GF-D8 (cell line): ENCODE measurements at regions not wholly inside any gene's neighbourhood (a gene's known extent, or its start where the extent isn't known, plus 50 kb on each side); places are given as distances from the start of the nearest gene placed in this dataset.
A peak's percentile ranks its signal among the peaks of the same experiment; 100 is the strongest.

Experiments
- DNase-seq: peaks from one replicate; lab custom pipeline; 2025; lab: John Stamatoyannopoulos, UW

DNA sequence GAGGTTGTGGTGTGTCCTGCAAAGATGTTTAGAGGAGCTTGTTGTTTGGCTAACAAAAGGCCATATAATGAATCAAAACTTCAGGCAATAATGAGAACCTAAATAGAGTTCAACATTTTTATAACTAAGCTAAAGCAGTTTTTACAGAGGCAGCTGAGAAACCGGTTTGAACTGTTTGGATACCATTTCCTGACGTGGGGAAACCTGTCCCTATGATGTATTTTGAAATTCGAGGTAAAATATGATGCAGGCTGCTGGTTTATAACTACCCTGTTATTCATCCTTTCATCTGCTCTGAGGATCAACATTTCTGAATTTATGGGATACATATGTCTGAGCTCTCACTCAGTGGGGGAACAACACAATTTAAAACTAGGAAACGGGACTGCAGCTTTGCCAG, 289.5 kb upstream of the IRX2 start:
- no peak for DNase-seq

DNA sequence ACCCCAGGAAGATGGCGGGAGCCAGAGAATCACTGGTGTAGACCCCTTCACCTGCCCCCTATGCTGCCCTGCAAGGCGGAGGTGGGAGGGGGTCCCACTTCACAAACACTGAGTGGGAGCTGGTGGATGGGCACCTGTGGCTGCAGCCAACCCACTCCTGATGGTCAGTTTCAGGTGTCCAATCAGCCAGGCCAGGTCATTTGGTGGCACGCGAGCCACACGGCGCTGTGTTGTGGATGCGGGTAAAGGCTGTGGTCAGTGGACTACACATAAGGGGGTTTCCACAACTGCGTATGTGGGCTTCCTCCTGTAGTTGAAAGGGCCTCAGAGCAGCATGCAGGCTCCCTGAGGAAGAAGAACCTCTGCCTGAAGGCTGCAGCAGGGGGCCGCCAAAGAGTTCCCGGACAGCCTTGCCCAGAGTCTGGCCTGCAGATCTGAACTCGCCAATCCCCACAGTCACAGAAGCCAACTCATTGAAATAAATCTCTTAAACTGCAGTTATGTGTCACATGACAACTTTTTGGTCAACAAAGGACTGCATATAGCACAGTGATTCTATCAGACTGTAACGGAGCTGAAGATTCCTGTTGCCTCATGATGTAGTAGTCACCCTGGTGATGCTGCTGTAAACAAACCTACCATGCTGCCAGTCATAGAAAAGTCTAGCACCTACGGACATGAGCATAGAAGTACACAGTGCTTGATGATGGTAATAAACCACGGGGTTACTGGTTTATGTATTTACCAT, 284.7 kb upstream of the IRX2 start:
- DNase-seq, result no peak

DNA sequence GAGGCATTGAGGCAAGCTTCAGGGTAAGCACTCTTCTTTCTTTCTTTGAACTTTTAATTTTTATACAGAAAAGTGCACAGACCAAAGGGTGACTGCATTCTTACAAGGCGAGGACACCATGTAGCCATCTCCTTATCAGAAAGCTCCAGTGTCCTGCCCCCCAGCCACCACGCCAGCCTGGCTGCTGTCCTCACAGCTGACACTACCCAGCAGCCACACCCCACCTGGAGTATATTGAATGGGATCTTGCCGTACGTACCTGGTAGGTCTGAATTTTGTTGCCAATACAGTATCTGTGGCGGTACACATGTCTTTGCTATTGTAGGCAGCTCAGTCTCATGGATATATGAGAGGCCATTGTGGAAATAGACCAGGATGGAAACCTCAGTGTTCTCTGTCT, 284.0 kb upstream of the IRX2 start:
- no peak for DNase-seq

DNA sequence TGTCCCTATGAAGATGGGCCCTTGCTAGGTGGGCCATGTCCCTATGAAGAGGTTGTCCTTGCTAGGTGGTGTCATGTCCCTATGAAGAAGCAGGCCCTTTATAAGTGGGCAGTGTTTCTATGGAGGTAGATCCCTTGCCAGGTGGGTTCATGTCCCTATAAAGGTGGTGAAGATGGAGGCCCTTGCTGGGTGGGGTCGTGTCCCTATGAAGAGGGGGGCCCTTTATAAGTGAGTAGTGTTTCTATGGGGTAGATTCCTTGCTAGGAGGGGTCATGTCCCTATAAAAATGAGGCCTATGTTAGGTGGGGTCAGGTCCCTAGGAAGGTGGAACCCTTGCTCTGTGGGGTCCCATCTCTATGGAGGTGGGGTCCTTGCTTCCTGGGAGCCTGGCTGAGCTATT, 283.4 kb upstream of the IRX2 start:
- DNase-seq, result no peak

DNA sequence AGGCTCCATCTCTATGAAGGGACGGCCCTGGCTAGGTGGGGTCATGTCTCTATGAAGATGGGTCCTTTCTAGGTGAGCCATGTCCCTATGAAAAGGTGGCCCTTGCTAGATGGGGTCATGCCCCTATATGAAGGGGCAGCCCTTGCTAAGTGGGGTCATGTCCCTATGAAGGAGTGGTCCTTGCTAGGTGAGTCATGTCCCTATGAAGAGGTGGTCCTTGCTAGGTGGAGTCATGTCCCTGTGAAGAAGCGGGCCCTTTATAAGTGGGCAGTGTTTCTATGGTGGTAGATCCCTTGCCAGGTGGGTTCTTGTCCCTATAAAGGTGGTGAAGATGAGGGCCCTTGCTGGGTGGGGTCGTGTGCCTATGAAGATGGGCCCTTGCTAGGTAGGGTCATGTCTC, 283.0 kb upstream of the IRX2 start:
- no peak for DNase-seq

DNA sequence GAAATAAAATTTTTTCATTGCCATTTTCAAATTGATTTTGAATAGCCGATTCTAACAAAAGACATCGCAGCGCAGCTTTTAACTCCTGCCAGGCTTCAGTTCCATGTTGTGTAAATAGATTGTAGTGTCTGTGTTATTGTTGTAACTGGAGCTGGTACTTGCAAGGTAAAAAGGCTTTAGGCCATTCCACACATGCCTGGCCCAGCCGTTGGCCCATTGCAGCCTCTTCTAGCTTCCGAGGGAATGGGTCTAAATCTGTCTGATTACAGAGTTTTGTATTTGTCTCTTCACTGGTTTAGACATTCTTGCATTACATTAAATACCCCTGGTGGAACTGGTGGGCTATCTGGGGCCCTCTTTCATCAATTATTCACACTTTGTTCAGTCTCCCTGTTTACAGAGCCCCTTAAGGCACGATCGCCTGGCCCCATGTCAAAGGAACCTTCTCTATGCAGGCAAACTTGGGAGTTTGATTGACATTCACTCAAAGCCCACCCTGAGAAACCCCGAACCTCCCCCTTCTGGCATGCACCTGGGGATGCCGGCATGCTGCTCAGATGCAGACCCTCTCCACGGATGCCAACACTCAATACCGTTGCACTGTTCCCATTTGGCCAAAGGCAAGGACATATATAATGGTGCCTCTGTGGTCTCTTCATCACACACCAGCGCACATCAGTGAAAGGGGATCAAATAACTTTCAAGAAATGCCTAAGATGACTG, 281.7 kb upstream of the IRX2 start:
- DNase-seq, result no peak

DNA sequence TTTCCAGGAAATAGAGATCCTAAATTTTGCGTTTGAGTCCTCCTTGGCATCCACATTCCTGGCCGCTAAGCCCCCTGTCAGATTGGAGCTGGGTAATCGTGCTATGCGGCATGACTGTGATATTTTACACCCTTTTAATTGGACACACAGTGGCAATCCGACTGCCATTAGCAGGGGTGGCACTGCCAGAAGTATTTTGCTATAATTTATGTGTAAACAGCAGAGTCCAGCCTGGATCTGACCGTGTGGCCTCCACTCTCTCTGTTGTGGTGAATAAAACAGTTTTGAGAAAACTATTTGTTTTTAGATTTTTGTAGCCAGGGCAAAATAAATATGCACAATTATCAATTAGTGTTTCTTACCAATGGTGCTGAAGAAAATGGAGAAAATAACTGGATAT, 281.0 kb upstream of the IRX2 start:
- no peak for DNase-seq

DNA sequence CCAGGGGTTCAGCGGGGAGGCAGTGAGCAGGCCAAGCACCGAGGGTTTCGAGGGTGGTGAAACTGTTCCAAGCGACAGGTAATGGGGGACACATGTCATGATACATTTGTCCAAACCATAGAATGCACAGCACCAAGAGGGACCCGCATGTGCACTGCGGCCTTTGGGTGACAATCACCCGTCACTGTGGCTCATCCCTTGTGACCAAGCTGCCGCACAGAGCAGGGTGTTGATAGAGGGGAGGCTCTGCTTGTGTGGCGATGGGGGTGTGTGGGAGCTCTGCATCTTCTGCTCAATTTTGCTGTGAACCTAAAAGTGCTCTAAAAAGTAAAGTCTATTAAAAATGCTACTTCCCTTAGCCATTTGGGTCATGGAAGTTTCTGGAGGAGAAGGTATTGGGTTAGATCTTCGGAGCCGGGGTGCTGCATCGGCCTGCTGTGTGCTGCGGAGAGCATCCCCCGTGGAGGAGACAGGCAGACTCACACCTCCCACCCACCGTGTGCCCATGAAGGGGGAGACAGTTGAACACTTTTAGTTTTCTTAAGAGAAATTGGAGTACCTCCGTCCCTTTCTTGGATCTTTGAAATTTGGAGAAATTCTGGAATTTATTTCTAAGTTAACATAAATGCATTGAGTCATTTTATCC, 280.4 kb upstream of the IRX2 start:
- no peak for DNase-seq

DNA sequence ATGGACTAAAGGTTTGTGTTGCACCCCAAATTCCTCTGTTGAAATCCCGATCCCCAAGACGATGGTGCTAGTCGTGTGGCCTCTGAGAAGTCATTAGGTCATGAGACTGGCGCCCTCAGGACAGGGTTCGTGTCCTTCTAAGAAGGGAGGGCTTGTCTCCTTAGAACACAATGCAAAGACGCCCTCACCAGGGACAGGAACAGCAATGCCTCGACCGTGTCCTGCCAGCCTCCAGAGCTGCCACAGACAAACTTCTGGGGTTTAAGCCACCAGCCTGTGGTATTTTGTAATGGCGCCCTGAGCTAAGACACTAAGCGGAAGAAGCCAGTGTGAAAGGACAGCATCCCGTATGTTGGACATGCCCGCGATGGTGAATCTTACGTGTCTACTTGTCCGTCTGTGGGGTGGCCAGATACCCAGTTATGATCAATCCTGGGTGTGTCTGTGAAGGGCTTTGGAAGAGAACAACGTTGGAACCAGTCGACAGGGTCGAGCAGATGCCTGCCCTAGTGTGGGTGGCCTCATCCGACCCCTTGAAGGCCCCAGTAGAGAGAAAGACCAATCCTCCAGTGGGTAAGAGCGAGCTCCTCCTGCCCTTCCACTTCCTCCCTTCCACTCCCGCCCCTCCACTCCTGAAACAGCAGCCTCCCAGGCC, 279.2 kb upstream of the IRX2 start:
- no peak for DNase-seq

DNA sequence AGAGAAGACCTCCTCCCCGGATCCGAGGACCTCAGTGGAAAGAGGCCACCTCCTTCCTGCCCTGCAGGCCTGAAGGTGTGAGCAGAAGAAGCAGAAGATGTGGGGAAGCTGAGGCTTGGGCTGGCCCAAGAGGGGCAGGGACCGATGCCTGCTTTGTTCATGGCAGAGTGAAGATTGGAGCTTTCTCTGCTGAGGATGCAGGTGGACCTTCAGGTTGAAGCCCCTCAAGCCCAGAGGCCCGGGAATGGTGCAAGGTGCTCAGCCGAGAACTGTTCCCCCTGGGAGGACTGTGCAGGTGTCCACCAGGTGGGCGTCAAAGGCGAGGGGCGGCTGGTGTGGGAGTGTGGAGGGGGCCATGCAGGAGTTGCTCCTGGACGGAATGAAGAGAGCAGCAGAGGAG, 277.9 kb upstream of the IRX2 start:
- no peak for DNase-seq

DNA sequence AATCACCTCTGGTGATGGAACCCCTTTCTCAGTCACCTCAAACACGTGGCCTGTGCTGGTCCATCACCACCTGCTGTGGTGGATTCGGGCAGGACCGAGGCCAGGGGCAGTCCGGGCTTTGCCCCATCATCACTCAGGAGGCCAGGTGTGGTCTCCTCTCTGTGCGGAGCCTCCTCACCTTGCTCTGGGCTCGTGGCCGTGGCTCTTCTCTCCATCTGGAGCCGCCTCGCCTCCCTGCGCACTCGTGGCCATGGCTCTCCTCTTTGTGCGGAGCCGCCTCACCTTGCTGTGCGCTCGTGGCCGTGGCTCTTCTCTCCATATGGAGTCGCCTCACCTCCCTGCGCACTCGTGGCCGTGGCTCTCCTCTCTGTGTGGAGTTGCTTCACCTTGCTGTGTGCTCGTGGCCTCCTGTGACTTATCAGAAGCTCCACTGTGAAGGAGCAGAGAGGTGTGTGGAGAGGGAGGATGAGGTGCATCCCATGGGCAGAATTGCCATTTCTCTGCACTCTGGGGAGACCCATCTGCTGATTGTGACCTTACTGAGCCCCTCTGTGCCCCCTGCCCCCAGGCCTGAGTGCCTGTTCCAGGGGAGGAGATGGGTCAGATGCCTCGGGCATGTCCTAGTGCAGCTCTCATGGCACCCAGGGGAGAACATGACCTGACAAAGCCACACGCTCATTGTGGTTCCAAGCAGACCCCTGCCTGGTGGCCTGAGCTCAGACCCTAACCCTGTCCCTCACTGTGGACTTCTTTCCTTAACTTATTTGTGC, 276.6 kb upstream of the IRX2 start:
- DNase-seq, result no peak

DNA sequence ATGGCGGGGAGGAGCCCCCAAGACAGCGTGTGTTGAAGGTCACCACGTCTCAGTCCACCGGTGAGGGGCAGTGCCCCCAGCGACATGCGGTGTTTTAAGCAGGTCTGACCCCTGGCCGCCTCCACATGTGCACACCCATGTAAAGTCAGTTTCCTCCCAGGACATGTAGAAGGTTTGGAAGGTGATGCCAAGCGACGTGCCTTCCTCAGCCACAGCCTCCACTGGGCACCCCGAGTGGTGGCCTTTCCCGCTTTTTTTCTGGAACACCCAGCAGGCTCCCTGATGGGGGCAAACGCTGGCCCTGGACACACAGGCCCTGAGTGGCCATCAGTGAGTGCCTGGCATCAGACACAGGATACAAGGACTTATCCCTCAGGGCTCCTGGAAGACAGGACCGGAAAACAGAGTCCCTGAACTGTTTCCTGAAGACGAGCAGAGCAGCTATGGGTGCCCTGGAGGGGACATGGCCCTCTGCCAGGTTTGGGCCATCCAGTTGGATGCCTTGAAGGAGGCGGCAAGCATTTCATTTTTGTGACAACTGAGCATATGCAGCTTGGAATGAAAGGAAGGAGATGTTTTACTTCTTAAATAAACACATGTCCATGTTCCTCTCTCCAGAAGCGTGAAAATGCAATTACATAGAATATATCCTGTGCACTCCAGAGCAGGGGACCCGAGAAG, 275.8 kb upstream of the IRX2 start:
- no peak for DNase-seq

DNA sequence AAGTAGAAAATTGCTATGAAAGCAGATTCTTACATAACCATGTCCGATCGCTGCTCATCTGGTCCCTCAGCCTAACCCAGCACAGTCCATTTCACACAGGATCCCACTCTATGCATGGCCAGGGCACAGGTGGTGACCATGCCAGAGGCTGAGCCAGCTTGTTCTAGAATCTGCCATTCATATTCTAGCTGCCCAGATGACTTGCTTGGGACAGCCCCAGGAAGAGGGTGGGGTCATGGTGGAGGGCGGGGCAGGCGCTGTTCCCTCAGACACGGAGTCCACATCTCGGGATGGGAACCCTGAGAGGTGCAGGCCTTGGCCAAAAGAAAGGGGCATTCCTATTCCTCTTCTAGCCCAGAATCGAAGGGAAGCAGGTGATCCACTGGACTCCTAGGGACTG, 275.2 kb upstream of the IRX2 start:
- DNase-seq, result no peak

DNA sequence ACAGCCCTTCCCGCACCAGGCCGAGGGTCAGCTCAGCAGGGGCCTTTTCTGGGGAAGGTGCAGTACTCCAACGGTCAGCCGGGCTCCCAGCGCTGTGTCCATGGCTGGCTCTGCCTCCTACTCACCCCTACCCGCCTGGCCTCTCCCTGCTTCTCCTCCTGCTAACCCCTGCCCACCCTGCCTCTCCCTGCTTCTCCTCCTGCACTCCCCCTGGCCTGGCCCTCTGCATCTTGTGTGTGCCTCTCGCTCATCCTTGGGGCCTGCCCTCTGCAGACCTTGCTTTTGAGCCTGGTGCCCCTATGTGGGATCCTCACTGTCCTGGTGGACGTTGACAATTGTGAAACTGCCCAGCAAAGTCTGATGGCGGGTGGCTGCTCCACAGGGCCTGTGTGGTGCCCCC, 274.6 kb upstream of the IRX2 start:
- DNase-seq, result no peak

DNA sequence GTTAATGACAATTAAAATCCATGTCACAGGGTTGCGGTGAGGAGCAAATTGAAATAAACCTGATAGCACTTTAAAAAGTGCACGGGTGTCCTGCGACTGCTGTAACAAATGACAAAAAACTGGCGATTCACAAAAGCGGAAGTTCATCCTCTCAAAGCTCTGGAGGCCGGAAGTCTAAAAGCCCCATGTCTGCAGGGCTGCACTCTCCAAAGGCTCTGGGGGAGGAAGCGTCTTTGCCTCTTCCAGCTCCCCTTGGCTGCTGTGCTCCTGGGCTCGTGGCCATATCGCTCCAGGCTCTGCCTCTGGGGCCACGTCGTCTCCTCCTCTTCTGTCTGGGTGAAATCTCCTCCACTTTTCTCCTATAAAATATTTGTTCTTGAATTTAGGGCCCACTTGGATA, 273.9 kb upstream of the IRX2 start:
- peak; percentile 6 for DNase-seq

DNA sequence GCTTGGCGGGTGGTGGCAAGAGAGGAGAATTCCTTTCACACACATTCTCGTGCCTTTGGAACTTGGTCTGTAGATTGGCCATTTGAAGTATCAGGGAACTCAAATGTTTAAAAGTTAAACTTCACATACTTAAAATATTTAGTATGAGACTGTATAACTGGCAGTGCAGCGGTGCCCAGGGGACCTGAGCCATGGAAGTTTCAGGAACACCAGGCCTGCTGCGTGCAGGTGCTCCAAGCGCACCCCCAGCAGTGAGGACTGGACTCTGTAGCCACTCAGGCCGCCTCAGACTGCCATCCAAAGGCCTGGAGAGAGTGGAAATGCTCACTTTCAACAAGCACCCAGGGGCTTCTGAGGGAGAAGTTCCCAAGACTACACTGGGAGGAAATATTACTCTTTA, 273.5 kb upstream of the IRX2 start:
- no peak for DNase-seq

DNA sequence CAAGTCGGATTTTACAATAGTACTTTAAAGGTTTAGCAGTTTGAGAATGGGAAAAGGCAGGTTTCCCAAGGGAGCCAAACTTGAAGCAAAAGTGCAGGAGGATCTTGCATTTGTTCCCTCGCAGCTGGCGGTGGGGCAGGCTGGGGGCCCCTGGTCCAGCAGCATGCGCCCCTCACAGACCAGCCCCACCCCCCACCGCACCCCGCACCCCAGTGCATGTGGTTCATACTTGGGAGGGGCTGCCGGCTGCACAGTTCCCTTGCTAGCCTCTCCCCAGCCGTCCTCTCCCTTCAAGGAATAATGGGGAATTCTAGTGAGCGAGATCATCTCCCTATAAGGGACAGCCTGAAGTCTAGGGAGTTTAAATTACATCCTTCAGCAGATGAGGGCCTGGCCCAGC, 273.1 kb upstream of the IRX2 start:
- DNase-seq, result no peak

DNA sequence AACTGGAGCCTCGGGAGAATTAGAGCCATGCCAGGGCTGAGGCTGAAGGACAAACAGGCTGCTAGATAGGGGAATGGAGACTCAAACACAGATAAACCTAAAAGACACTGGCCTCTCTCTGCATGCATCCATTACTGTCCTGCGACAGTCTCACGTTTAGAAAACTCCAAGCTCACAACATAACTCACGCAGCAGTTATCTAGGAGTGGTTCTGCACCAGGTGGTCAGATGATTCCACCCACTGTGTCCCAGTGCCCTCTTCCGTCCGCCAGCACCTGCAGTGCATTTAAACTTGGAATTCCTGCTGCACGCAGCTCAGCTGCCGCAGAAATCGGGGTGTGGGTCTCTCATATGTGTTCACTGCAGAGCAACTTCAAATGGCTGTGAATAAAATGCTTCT, 272.6 kb upstream of the IRX2 start:
- no peak for DNase-seq

DNA sequence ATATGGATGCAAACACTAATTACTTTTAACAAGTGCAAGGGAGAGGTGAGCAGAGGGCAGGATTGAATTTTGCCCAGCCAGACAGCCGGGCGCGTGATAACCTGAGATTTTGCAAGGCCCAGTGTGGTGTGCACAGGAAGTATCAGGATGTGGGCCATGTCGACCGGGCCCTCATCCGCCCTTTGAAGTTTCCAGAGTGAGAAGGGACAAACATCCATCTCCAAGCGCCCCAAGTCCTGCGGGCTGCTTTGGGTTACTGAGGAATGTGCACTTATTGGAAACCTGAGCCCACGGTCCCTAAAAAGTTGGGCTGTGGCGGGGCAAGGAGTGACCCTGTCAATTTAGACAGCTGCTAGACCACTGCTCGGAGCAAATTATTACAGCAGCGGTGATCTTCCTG, 272.2 kb upstream of the IRX2 start:
- DNase-seq, result no peak

DNA sequence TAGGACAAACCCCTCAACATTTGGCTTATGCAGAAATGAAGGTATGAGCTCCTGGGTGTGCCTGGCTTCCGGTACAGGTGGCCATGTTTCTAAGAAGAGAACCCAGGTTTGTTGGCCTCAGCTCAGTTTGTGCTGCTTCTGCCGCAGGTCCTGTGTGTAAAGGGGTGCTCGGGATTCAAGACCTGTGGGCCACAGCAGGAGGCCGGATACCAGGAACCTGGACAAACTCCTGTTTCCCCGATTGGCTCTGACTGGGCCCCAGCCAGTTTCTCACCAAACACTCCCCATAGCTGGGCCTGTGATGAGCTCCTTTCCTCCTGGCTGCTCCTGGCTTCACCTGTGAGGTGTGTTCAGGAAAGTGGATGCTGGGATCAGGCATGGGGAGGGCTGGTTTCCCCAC, 271.2 kb upstream of the IRX2 start:
- DNase-seq, result no peak

DNA sequence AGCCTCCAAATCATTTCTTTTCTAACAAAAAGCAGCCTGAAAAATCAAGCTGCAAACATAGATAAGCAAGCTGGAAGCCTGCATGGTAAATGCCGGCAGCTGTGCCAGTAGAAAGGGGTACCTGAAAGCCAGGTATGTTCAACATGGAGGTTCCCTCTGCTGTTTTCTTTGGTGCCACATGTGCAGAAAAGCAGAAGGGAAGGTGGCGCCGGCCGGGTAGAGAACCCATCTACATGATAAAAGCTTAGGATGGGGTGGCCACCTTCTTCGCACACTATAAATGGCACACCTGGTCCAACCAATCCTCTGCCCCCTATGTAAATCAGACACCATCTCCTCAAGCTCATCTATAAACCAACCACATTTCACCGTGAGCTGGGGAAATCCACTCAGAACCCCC, 268.9 kb upstream of the IRX2 start:
- no peak for DNase-seq

DNA sequence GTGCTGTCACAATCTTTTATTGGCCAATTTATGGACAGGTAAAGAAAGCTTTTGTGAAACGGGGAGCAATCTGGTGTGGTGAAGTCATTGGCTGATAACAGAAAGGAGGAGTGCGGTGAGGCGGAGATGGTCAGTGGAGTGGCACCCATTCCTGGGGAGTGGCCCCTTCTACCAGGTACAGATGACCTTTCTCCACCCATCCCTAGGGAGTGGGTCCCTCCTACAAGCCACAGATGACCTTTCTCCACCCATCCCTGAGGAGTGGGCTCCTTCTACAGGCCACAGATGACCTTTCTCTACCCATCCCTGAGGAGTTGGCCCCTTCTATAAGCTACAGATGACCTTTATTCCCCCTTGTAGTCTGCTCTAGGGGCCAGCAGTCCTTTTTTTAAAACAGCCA, 267.6 kb upstream of the IRX2 start:
- DNase-seq, result no peak
